Endothelial cell (in vitro differentiated cells): ENCODE measurements at regions not wholly inside any gene's neighbourhood (a gene's known extent, or its start where the extent isn't known, plus 50 kb on each side); places are given as distances from the start of the nearest gene placed in this dataset.

Source experiments
- DNase-seq: peaks from one replicate; pipeline ENCODE4 v3.0.0; 2021; ENCODE audit warnings: low spot score
- H3K27ac Mint-ChIP-seq: one replicate; pipeline ENCODE4 v1.8.0; 2021; ENCODE audit warnings: mixed read lengths, inconsistent platforms; ENCODE audit not compliant: unreplicated experiment
- H3K27me3 Mint-ChIP-seq: one replicate; pipeline ENCODE4 v1.8.0; 2021; ENCODE audit warnings: mild to moderate bottlenecking, moderate library complexity, mixed read lengths, inconsistent platforms; ENCODE audit not compliant: unreplicated experiment
- H3K36me3 Mint-ChIP-seq: one replicate; pipeline ENCODE4 v1.8.0; 2021; ENCODE audit warnings: mild to moderate bottlenecking, low read depth, mixed read lengths, inconsistent platforms; ENCODE audit not compliant: unreplicated experiment
- H3K4me1 Mint-ChIP-seq: one replicate; pipeline ENCODE4 v1.8.0; 2021; ENCODE audit warnings: mild to moderate bottlenecking, mixed read lengths, inconsistent platforms; ENCODE audit not compliant: unreplicated experiment
- H3K4me3 Mint-ChIP-seq: one replicate; pipeline ENCODE4 v1.8.0; 2021; ENCODE audit warnings: mild to moderate bottlenecking, mixed read lengths, inconsistent platforms; ENCODE audit not compliant: unreplicated experiment
- H3K9me3 Mint-ChIP-seq: one replicate; pipeline ENCODE4 v1.8.0; 2021; ENCODE audit warnings: mixed read lengths, inconsistent platforms; ENCODE audit not compliant: unreplicated experiment
- TF ChIP-seq, protein P1 (sequence below): fragments of 200-600 bp; sonication (generic); IDR thresholded peaks from one replicate; pipeline ENCODE4 v1.5.0; 2021; ENCODE audit warnings: antibody characterized with exemption; ENCODE audit not compliant: unreplicated experiment

DNA sequence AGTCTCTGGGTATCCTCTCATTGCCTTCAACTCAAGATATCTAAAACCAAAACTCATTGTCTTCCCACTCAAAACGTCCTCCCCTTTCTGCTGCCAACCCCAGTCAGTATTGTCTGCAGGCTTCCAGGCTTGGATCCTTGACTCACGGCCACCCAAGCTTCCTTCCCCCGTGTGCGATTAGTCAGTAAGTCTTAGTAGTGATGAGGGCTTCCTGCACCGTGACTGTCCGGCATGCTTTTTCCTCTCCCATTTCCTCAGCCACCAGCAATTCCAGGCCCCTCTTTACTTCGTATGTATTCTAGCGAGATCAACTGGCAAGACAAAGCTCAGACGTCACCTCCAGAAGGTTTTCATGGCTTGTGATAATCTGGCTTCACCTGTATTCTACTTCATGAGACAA lies 88.6 kb upstream of the DUSP22 start:
- H3K4me1 Mint-ChIP-seq = peaks cover 7% of the 10 kb centered on the region
- no peaks in the 10 kb centered on the region for H3K36me3 Mint-ChIP-seq
- no peak for DNase-seq
- no peaks in the 10 kb centered on the region for H3K27me3 Mint-ChIP-seq
- H3K4me3 Mint-ChIP-seq = no peak overlapping the region
- TF ChIP-seq, protein P1, sequence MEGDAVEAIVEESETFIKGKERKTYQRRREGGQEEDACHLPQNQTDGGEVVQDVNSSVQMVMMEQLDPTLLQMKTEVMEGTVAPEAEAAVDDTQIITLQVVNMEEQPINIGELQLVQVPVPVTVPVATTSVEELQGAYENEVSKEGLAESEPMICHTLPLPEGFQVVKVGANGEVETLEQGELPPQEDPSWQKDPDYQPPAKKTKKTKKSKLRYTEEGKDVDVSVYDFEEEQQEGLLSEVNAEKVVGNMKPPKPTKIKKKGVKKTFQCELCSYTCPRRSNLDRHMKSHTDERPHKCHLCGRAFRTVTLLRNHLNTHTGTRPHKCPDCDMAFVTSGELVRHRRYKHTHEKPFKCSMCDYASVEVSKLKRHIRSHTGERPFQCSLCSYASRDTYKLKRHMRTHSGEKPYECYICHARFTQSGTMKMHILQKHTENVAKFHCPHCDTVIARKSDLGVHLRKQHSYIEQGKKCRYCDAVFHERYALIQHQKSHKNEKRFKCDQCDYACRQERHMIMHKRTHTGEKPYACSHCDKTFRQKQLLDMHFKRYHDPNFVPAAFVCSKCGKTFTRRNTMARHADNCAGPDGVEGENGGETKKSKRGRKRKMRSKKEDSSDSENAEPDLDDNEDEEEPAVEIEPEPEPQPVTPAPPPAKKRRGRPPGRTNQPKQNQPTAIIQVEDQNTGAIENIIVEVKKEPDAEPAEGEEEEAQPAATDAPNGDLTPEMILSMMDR = no peak
- H3K9me3 Mint-ChIP-seq = no peaks in the 10 kb centered on the region
- no peak overlapping the region for H3K27ac Mint-ChIP-seq

DNA sequence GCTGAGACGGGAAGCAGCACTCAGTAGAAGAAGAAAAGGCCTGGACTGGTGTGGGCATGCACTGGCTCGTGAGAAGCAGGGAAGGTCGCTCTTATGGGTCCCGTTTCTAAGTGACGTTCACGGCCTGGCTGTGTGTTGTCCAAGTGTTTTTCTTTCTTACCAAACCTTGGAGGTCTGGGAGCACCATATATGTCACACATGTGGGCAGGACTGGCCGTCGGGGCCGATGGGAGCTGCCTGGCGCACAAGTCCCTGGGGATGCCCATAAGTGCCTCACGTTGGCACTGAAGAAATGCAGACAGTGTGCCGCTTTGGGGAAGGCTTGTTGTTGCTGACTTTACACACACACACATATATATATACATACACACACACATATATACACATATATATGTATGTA lies 86.0 kb upstream of the DUSP22 start:
- TF ChIP-seq, protein P1 = no peak
- Mint-ChIP-seq H3K4me1 (peaks cover 3% of the 10 kb centered on the region), H3K4me3 (no peak overlapping the region), H3K9me3 (no peaks in the 10 kb centered on the region), H3K36me3 (no peaks in the 10 kb centered on the region), H3K27me3 (peaks cover 3% of the 10 kb centered on the region), H3K27ac (no peak overlapping the region)
- DNase-seq = no peak

DNA sequence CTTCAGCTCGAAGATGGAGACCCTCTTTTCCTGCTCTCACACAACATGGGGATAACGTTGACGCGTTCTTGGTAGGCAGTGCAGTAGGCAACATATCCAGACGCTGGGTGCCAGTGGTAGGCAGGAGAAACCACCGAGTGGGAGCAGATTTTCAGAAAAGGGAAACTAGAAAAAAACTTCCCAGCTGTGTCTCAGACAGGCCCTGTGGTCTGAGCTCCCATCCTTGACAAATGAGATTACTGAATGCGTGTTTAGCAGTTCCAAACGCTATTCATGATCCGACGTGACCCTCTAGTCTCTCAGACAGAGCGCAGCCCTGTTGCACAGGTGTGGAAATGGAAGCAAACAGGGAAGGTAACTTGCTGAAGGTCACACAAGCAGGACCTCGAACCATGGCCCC lies 83.9 kb upstream of the DUSP22 start:
- Mint-ChIP-seq H3K9me3 (no peaks in the 10 kb centered on the region), H3K4me1 (peaks cover 3% of the 10 kb centered on the region), H3K36me3 (no peaks in the 10 kb centered on the region), H3K27ac (no peak overlapping the region), H3K27me3 (peaks cover 3% of the 10 kb centered on the region), H3K4me3 (no peak overlapping the region)
- no peak for DNase-seq
- TF ChIP-seq, protein P1 = no peak

DNA sequence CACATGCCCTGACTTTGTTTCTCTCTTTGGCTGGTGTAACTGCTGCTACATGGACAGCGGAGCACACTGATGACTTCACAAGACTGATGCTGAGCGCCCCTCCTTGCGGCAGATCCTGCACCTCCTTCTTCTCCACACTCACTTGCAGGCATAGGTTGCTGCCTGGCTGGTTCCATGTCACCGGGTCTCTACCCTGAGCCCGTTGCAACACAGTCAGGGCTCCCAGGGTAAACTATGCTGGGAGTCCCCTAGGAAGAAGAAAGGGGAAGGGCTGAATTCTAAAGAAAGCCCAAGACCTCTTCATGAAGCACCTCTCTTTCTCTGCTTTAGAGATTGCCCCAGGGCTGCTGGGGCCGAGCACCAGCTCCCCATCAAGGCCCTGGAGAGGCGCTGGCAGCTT lies 83.3 kb upstream of the DUSP22 start:
- H3K4me3 Mint-ChIP-seq = no peak overlapping the region
- no peak for DNase-seq
- H3K27me3 Mint-ChIP-seq = peaks cover 3% of the 10 kb centered on the region
- no peaks in the 10 kb centered on the region for H3K4me1 Mint-ChIP-seq
- no peak overlapping the region for H3K27ac Mint-ChIP-seq
- H3K36me3 Mint-ChIP-seq = peaks cover 3% of the 10 kb centered on the region
- TF ChIP-seq, protein P1 = no peak
- peaks cover 4% of the 10 kb centered on the region for H3K9me3 Mint-ChIP-seq

DNA sequence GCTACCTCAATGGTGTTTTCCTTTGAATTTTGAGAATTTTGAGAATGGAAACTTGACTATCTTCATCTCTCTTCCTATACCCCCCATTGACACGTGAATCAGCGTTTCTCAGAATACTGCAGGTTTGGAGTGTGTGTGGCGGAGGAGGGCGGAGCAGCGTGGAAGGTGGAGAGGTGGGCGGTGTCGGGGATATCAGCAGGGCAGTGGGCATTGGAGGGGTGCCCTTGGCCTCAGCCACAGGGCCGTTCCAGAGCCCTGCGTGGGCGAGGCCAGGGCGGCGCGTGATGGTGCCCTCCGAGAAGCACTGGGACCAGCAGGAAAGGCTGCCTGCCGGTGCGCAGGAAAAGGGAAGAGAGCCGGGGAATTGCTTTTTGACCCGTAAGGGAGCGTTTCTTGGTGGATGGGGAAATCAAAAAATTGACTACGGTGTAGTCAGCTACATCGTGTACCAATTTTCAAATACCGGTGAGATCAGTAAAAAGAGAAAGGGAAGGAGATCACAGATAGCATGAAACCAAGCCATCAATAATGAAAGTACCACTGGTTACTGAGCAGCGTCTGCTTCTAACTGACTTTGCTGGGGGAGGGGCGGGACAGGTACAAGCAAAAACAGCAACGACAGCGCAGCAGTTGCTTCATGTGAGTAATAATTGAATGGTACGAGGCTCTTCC lies 82.7 kb upstream of the DUSP22 start:
- Mint-ChIP-seq H3K27me3 (peaks cover 5% of the 10 kb centered on the region), H3K27ac (no peak overlapping the region), H3K4me1 (no peaks in the 10 kb centered on the region), H3K36me3 (peaks cover 3% of the 10 kb centered on the region), H3K9me3 (peaks cover 4% of the 10 kb centered on the region), H3K4me3 (no peak overlapping the region)
- TF ChIP-seq, protein P1 = no peak
- no peak for DNase-seq
